GM19238 (cell line): ENCODE measurements at regions not wholly inside any gene's neighbourhood (a gene's known extent, or its start where the extent isn't known, plus 50 kb on each side); places are given as distances from the start of the nearest gene placed in this dataset.
"Not testable (repeated sequence)": the region's sequence is repeated elsewhere in the genome, so short reads cannot be mapped to it uniquely, and the experiment has no call there.

ENCODE experiments used
- DNase-seq: peaks from one replicate; pipeline ENCODE4 v3.0.0; 2011; ENCODE audit warnings: low spot score; ENCODE audit not compliant: insufficient read length

- no peak for DNase-seq
Measured at GRCh38 chr5:154589511-154589910, 111.5 kb upstream of the HAND1 start.

DNA sequence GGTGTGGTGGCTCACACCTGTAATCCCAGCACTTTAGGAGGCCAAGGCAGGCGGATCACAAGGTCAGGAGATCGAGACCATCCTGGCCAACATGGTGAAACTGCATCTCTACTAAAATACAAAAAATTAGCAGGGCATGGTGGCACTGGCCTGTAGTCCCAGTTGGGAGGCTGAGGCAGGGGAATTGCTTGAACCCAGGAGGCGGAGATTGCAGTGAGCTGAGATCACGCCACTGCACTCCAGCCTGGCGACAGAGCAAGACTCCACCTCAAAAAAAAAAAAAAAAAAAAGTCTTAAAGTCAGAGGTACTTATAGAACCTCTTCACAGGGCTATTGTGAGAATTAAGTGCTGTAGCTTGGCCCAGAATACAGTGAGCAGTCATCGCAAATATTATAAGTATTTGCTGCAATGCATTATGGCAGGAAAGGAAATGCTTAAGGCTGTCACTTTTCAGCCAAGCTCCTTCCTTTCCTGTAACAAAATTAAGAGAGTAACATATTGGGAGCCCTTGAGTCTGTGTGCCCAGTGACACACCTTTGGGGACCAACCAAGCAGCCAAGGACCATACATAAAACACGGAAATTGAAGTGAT lies 110.9 kb upstream of the HAND1 start:
- DNase-seq: not testable (repeated sequence)

DNA sequence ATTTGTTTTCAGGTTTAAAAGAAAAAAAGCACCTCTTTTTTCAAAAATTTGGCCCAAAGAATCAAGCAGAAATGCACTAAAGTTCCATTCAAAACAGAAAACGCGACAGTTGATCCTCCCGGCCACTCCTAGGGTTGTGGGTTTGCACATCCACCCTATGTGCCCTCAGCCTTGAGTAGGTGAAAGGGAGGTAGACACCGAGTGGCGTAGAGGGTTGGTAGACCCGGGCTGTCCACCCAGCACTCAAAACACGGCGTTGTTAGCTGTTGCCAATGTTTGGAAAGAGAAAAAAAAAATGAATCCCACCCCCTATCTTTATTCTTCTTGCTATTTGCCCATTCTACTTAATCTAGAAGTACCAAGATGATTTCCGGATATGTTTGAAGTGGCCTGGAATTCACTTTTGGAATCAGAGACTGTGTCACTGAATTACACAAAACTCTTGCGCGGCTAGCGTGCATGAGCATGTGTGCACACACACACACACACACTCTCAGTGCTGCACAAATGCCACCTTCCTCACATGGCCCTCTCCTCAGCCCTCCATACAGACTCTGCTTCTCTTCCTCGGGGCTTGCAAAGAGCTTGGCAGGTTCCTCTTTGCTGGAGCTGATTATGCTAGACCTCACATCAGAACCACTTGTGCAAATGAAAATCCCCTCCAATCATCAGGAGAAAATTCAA lies 110.2 kb upstream of the HAND1 start:
- DNase-seq: no peak

DNA sequence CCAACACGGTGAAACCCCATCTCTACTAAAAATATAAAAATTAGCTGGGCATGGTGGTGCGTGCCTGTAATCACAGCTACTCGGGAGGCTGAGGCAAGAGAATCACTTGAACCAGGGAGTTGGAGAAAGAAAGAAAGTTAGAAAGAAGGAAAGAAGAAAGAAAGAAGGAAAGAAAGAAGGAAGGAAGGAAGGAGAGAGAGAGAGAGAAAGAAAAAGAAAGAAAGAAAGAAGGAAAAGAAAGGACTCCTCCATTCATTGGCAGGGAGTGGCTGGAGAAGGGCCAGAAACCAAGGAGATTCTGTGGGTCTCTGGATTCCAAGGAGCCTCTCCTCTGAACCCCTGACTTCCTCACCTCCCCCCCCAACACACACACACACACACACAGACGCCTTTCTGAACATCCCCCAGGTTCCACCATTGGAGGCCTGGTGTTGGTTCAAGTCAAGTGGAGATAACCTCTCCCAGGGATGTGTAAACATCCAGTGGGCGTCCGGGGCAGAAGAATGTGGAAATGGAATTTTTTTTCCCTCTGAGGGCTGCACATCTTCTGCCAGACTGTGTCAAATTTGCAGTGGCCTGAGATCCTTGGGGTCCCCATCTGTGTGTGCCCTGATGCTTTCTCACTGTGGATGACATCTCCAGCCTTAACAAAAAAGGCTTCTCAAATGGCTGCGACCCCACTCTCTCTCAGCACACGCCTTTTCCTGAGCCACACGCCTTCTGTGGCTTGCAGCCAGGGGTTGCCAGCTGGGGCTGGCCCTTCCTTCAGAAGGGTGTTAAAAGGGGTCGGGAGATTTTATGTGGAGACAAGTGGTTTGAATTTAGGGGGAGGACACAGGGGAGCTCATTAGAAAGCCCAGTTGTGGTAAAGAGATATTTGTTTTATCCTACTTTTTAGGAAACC lies 109.3 kb upstream of the HAND1 start:
- no peak for DNase-seq

DNA sequence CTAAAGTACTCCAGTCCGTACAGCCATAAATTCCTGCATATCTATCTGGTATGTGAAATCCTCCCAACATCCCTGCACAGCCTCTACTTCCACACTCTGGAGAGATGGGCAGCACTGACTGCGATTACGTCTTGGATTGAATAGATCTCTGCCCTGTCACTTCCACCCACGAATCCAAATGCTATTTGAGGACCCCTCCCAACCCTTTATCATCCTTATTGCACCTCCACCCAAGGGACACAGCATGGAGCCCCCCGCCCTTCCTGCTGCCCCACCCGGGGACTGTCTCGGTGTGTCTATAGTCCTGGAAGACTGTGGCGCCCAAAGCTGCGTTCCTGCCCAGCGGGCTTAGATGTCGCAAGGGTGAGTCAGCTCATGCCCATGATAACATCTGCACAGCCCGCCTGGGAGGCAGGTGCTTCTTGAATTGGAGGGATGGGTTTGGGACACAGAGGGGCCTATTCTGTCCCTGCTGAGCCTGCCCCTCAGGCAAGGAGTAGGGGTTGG lies 105.7 kb upstream of the HAND1 start:
- no peak for DNase-seq

DNA sequence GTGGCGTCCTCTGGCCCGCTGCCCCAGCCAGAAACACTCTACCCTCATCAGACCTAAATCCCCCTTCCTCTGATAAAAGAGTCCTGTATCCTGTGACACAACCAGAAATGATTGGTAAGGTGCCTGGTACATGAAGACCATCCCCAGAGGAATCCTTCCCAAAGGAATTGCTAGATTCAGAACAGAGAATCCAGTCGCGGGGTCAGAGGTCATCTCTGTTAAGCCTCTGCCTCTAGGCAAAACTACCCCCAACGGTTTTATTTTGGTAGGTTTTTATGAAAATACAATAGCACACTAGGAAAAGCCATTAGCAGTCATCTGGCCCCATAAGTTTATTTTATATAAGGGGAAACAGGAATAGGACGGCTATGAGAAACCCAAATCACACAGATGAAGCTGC lies 102.4 kb upstream of the HAND1 start:
- DNase-seq: no peak

DNA sequence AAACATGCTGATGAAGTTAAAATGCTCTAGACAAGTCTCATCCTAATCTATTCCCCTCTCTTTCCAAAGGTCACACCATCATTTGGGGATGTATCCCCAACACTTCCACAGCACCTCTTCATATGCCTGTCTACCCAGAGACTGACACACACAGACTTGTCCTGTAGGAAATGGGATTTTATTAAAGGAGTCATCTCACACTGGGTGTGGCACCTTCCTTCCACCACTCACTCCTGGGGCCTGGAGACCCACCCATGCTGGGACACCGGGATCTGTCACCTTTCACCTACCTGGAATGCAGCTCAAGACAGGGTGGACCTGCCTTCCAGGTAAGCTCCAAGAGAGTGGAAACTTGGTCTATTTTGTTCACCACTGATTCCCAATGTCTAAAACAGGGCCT lies 99.4 kb upstream of the HAND1 start:
- DNase-seq: no peak

- no peak for DNase-seq
Measured at GRCh38 chr5:154576429-154576806, 98.4 kb upstream of the HAND1 start.

- DNase-seq: peak; percentile 34
Measured at GRCh38 chr5:154575546-154576428, 97.8 kb upstream of the HAND1 start.

- DNase-seq: no peak
Measured at GRCh38 chr5:154573011-154573410, 95.0 kb upstream of the HAND1 start.

DNA sequence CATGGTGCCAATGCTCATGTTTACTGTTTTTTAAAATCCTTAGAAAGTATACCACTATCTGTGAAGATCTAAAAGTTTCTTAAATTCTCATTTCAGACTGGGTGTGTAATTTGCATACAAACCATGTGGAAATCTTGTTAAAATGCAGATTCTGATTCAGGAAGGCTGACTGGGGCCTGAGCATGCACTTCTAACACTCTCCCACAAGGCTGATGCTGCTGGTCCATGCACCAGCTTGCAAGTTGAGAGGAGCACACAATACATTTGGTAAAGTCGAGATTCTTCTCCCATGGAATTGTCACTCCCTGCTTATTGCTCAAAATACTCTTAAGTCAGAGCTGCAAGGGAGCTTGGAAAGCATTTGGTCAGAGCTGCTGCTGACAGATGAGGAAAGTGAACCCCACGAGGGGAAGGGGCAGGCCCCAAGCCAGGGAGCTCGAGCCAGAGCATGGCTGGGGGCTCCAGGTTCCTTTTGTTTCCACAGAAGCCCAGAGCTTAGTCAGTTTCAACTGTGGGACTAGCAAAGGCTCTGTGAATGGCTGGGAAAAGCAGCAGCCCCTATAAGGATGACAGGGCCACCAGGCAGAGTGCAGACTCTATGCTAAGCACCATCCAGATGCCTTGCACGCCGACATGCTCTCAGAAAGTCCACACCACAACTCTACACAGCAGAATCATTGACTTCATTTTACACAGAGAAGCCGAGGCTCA lies 93.5 kb upstream of the HAND1 start:
- DNase-seq: no peak

DNA sequence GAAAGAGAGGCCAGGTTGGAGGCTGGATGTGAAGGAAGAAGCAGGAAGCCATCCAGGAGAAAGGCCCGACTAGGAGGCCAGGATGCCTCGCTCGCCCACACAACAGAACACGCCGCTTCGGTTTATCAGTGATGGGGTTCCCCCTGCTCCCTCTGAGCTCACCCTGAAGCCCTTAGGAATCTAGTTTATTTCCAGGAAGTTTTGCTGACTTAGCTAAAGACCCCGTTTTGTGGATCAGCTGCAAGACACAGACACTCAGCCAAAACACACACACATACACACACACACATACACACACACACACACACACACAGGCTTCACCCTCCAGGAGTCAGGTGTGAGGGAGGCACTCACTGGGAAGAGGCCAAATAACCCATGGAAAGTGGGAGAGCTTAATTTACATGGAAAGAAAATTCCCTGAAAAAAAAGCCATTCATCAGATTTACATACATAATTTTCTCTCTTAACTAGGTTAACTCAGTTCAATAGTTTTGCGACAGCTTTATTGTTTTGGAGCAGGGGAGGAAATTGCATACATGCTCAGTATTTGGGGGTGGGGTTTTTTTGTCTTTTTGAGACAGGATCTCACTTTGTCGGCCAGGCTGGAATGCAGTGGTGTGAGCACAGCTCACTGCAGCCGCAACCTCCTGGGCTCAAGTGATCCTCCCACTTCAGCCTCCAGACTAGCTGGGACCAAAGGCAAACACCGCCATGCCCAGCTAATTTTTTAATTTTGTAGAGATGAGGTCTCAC lies 92.7 kb upstream of the HAND1 start:
- DNase-seq: no peak

DNA sequence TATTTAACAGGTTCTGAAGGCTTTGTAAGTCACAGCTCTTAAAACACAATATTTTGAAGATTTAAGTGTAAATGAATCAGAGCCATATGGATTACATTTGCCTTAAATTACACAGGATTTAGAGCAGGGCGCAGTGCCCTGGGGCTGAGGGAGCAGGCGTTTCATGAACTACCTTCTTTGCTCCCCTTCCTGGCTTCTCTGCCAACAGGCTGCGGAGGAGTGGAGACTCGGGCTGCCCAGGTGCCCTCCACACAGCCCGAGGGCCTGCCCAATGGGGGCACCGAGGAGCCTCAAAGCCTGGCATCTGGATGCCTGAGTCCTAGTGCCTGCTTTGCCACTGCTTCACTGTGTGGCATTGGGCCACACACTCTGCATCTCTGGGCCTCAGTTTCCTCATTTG lies 90.6 kb upstream of the HAND1 start:
- no peak for DNase-seq

DNA sequence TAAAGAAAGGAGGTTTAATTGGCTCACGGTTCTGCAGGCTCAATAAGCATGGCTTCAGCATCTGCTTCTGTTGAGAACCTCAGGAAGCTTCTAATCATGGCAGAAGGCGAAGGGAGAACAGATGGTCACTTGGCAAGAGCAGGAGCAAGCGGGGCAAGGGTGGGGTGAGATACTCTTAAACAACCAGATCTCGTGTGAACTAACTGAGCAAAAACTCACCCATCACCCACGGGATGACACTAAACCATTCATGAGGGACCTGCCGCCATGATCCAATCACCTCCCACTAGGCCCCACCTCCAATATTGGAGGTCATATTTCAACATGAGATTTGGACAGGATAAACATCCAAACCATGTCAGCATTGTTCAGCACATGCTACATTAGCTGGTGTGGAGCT lies 89.1 kb upstream of the HAND1 start:
- DNase-seq: no peak

DNA sequence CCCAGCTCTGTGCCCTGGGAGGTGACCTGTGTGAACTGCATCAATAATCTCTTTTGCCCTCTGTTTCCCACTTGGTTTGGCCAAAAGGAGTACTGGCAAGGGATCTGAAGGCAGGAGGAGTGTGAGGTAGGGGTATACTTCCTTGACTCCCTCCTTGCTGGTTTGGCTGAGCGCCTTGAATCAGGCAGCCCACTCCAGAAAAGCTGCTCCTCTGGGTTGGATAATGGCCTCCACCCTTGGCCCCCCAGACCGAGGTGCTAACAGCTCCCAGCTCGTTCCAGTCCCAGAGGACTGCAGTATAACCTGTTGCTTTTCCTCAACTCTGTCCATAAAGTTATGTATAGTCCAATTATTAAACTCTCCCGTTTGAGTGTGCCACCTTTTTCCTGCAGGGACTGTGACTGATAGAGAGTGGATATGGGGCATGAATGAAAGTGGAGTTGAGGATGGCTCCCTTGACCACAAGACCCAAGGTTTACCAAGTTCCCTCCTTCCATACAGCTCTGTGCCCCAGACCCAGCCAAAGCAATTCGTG lies 88.2 kb upstream of the HAND1 start:
- no peak for DNase-seq

DNA sequence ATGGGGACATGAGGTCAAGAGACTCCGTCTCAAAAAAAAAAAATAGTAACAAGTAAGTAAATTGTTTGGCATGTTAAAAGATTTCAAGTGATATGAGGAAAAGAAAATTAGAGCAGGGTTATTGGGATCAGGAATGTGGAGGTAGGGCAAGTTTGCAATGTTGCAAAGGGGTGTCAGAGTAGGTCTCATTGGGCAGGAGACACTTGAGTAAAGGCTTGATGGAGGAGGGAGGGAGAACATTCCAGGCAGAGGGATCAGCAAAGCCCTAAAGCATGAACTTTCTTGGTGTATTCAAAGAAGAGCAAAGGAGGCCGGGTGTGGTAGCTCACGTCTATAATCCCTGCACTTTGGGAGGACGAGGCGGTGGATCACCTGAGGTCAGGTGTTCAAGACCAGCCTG lies 87.1 kb upstream of the HAND1 start:
- DNase-seq: no peak

GRCh38 chr5:154562244-154562880 lies 84.3 kb upstream of the HAND1 start:
- no peak for DNase-seq

DNA sequence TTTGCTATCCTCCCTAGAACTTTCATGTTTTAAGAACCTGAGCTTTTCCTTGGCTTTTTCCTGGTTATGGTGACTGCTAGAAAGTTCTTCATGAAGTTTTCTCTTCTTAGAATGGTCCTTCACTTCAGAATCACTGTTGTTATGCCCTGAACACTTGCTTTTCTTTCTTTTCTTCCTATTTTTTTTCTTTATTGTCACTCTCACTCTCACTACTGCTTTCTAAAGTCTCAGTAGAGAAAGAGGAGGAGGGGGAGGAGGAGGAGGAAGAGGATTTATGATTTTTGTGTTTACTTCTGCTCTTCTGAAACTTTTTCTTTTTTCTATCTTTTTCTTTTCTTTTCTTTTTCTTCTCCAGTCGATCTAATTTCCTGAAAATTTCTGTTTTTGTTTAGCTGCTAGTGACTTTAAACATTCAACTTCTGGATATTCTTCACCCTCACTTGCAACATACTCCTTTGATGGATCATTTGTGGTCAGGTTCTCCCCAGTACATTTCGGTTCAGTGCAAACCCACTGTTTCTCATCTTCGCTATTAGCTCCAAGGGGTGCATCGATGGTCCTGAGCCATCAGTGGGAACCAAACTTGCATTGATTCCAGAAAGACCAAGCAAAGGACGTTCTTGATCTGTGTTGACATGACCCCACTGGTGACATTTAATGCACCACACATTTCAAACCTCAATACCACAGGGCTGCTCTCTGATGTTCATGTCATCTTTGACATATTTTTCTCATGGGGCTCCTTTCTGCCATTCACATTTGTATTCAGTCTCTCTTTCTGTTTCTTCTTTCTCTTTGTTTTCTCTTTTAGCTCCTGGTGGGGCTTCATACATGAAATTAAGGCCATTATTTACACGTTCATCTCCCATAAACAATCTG lies 81.6 kb upstream of the HAND1 start:
- DNase-seq: no peak
